Neural crest cell (in vitro differentiated cells): ENCODE measurements at regions not wholly inside any gene's neighbourhood (a gene's known extent, or its start where the extent isn't known, plus 50 kb on each side); places are given as distances from the start of the nearest gene placed in this dataset.

Experiments used
- DNase-seq: peaks from one replicate; pipeline ENCODE4 v3.0.0; 2021; ENCODE audit warnings: low read depth, mixed read lengths, low spot score
- H3K27ac Mint-ChIP-seq: one replicate; pipeline ENCODE4 v1.8.0; 2021; ENCODE audit warnings: mild to moderate bottlenecking, mixed read lengths; ENCODE audit not compliant: unreplicated experiment
- H3K27me3 Mint-ChIP-seq: 2 replicates; pipeline ENCODE4 v1.8.0; 2021; ENCODE audit warnings: low read depth, mild to moderate bottlenecking, mixed read lengths
- H3K36me3 Mint-ChIP-seq: 2 replicates; pipeline ENCODE4 v1.8.0; 2021; ENCODE audit warnings: low read depth, mild to moderate bottlenecking, mixed read lengths
- H3K4me1 Mint-ChIP-seq: 2 replicates; pipeline ENCODE4 v1.8.0; 2021; ENCODE audit warnings: mixed read lengths
- H3K4me3 Mint-ChIP-seq: one replicate; pipeline ENCODE4 v1.8.0; 2021; ENCODE audit warnings: mild to moderate bottlenecking, mixed read lengths
- H3K9me3 Mint-ChIP-seq: 2 replicates; pipeline ENCODE4 v1.8.0; 2021; ENCODE audit warnings: mixed read lengths
- TF ChIP-seq, protein P1 (sequence below): fragments of 200-600 bp; sonication (generic); conservative IDR thresholded peaks from 2 replicates; pipeline ENCODE4 v1.5.0; 2021; ENCODE audit warnings: antibody characterized with exemption, mild to moderate bottlenecking

DNA sequence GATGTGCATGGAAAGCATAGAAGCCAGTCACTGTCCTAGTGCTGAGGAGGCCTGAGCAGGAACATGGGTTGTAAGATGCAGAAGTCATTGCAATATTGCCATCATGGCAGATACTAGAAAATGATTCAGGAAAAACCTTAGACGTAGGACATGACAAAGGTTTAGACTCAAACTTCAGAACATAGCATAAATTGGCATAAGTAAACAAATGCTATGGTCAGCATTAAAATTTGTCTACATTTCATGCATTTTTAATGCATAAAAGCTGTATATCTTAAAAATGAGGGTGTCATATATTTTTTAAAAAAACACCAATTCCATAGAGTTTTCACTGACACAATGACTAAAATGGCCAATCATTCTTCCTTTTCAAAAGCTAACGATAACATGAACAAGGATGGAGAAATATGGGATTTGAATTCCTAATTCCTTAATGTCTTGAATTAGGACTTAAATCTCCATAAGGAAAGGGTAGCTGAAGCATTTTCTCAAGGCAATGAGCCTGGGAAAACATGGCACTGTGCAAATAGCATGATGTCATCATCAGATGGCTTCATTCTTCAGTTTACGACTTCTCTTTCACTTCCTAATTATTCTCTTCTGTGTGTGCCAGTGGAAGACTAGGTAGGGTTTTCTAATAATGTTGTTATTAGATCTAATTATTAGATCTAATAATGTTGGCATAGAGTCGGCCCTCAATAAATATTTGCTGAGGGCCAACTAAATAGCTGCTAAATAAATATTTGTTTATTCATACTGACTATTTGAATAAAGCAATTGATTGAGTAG lies 125.1 kb upstream of the FRG1 start:
- Mint-ChIP-seq H3K4me1 (no peaks in the 10 kb centered on the region), H3K9me3 (peaks cover 12% of the 10 kb centered on the region), H3K4me3 (no peak overlapping the region), H3K27ac (no peak overlapping the region), H3K27me3 (no peaks in the 10 kb centered on the region), H3K36me3 (peaks cover 9% of the 10 kb centered on the region)
- TF ChIP-seq, protein P1, sequence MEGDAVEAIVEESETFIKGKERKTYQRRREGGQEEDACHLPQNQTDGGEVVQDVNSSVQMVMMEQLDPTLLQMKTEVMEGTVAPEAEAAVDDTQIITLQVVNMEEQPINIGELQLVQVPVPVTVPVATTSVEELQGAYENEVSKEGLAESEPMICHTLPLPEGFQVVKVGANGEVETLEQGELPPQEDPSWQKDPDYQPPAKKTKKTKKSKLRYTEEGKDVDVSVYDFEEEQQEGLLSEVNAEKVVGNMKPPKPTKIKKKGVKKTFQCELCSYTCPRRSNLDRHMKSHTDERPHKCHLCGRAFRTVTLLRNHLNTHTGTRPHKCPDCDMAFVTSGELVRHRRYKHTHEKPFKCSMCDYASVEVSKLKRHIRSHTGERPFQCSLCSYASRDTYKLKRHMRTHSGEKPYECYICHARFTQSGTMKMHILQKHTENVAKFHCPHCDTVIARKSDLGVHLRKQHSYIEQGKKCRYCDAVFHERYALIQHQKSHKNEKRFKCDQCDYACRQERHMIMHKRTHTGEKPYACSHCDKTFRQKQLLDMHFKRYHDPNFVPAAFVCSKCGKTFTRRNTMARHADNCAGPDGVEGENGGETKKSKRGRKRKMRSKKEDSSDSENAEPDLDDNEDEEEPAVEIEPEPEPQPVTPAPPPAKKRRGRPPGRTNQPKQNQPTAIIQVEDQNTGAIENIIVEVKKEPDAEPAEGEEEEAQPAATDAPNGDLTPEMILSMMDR = no peak
- no peak for DNase-seq

DNA sequence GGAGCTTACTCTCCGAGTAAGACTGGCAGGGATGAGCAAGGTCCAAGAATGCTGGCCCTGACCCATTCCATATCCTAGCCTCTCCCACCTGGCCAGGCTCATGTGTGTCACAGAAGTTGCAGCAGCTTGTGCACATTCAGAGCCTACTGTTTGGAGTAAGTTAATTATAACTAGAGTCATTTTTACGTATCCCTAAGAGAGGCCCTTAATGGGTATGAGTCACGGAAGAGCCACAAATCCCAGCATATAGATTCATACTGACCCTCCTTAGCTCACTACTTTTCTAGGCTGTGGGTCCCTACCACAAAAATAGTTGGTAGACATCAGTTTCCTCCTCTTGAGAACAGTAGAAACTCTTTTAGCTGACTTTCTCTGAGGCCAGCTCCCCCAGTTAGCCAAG lies 118.3 kb upstream of the FRG1 start:
- no peaks in the 10 kb centered on the region for H3K36me3 Mint-ChIP-seq
- H3K4me1 Mint-ChIP-seq = no peaks in the 10 kb centered on the region
- H3K27me3 Mint-ChIP-seq = no peaks in the 10 kb centered on the region
- H3K27ac Mint-ChIP-seq = no peak overlapping the region
- no peak for DNase-seq
- TF ChIP-seq, protein P1 = no peak
- peaks cover 5% of the 10 kb centered on the region for H3K9me3 Mint-ChIP-seq
- no peak overlapping the region for H3K4me3 Mint-ChIP-seq

GRCh38 chr4:189823591-189823990 lies 117.1 kb upstream of the FRG1 start:
- TF ChIP-seq, protein P1 = no peak
- no peak for DNase-seq
- Mint-ChIP-seq H3K27me3 (no peaks in the 10 kb centered on the region), H3K4me3 (no peak overlapping the region), H3K27ac (no peak overlapping the region), H3K36me3 (no peaks in the 10 kb centered on the region), H3K4me1 (no peaks in the 10 kb centered on the region), H3K9me3 (peaks cover 5% of the 10 kb centered on the region)

DNA sequence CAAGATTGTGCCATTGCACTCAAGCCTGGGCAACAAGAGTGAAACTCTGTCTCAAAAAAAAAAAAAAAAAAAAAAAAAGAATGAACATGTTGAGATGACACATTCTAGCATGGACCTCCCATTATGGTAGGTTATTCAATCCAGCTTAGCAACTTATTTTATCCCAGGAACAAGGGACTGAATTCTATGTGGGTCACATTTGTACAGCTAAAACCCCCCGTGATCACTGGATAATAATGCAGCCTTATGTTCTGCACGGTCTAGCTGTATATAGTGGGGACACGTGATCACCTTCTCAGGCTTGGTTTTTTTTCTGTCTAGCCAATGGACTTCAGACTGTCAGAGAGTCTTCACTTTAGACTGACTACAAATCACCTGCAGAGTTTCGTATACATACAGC lies 115.2 kb upstream of the FRG1 start:
- peaks cover 3% of the 10 kb centered on the region for H3K36me3 Mint-ChIP-seq
- H3K9me3 Mint-ChIP-seq = peaks cover 5% of the 10 kb centered on the region
- TF ChIP-seq, protein P1 = no peak
- H3K4me3 Mint-ChIP-seq = no peak overlapping the region
- no peak for DNase-seq
- no peak overlapping the region for H3K27ac Mint-ChIP-seq
- H3K27me3 Mint-ChIP-seq = no peaks in the 10 kb centered on the region
- H3K4me1 Mint-ChIP-seq = no peaks in the 10 kb centered on the region

DNA sequence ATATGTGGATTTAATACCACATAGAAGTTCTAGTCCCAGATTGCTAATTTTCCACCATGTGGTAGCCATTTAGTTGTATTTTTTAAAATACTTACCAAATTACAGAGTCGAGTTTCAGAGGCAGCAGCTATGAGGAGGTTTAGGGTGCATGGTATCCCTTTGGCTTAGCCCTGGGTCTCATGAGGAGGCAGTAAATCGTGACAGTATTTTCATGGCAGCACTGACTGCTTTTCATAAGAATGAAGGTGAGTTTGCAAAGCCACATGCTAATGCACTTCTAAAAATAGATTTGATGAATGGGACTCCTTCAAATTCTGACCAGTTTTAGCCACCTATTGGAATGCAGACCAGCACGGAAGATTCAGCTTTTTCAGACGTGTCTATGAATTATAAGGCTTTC lies 114.0 kb upstream of the FRG1 start:
- no peak for DNase-seq
- H3K27ac Mint-ChIP-seq = no peak overlapping the region
- no peak overlapping the region for H3K4me3 Mint-ChIP-seq
- TF ChIP-seq, protein P1 = no peak
- no peaks in the 10 kb centered on the region for H3K27me3 Mint-ChIP-seq
- peaks cover 3% of the 10 kb centered on the region for H3K36me3 Mint-ChIP-seq
- H3K4me1 Mint-ChIP-seq = no peaks in the 10 kb centered on the region
- H3K9me3 Mint-ChIP-seq = peaks cover 8% of the 10 kb centered on the region
